Stimulated activated naive CD8-positive, alpha-beta T cell treated with anti-CD3 and anti-CD28 coated beads, Interleukin-15, amount 100 ng/mL, for 72 hours (primary cell): ENCODE measurements at regions not wholly inside any gene's neighbourhood (a gene's known extent, or its start where the extent isn't known, plus 50 kb on each side); places are given as distances from the start of the nearest gene placed in this dataset.
"Not testable (repeated sequence)": the region's sequence is repeated elsewhere in the genome, so short reads cannot be mapped to it uniquely, and the experiment has no call there.

ENCODE experiments used
- ATAC-seq: fragments of 150-1000 bp; cut with Tn5 transposase; 2 replicates; pipeline ENCODE4 v1.10.0; 2021; ENCODE audit warnings: mild to moderate bottlenecking, moderate library complexity
- DNase-seq, 2 donors: peaks; one replicate each; pipeline ENCODE4 v3.0.0; 2021 to 2022
- H3K27ac Mint-ChIP-seq, 2 donors: one replicate each; pipeline ENCODE4 v1.8.0; 2022; ENCODE audit warnings: mild to moderate bottlenecking in 2 of 2, mixed read lengths in 2 of 2, moderate library complexity in 2 of 2
- H3K27me3 Mint-ChIP-seq: one replicate; pipeline ENCODE4 v1.8.0; 2022; ENCODE audit warnings: mixed read lengths
- H3K4me1 Mint-ChIP-seq: one replicate; pipeline ENCODE4 v1.8.0; 2022; ENCODE audit warnings: mild to moderate bottlenecking, mixed read lengths
- H3K4me3 Mint-ChIP-seq, 2 donors: one replicate each; pipeline ENCODE4 v1.8.0; 2022; ENCODE audit warnings: mild to moderate bottlenecking in 2 of 2, mixed read lengths in 2 of 2, moderate library complexity in 1 of 2
- H3K9me3 Mint-ChIP-seq, 2 donors: one replicate each; pipeline ENCODE4 v1.8.0; 2022; ENCODE audit warnings: mixed read lengths in 2 of 2

- not testable (repeated sequence) for H3K4me3 Mint-ChIP-seq, ATAC-seq, DNase-seq, H3K9me3 Mint-ChIP-seq, H3K4me1 Mint-ChIP-seq, H3K27me3 Mint-ChIP-seq, H3K27ac Mint-ChIP-seq
Observed at GRCh38 chr18:3349046-3349841, 87.3 kb downstream of the MYL12B start.

GRCh38 chr18:3350021-3350420, 88.1 kb downstream of the MYL12B start:
- H3K27ac Mint-ChIP-seq, result no peak overlapping the region
- no peaks in the 10 kb centered on the region for H3K27me3 Mint-ChIP-seq
- no peak for DNase-seq
- no peak overlapping the region for H3K4me3 Mint-ChIP-seq
- no peak for ATAC-seq
- no peaks in the 10 kb centered on the region for H3K4me1 Mint-ChIP-seq
- H3K9me3 Mint-ChIP-seq, result no peaks in the 10 kb centered on the region

- H3K4me1 Mint-ChIP-seq, result no peaks in the 10 kb centered on the region
- H3K27me3 Mint-ChIP-seq, result no peaks in the 10 kb centered on the region
- no peak overlapping the region for H3K27ac Mint-ChIP-seq
- DNase-seq (no peak), ATAC-seq (no peak)
- H3K4me3 Mint-ChIP-seq, result no peak overlapping the region
- no peaks in the 10 kb centered on the region for H3K9me3 Mint-ChIP-seq
Observed at GRCh38 chr18:3350566-3351527, 88.9 kb downstream of the MYL12B start.

- H3K4me3 Mint-ChIP-seq, result no peak overlapping the region
- no peaks in the 10 kb centered on the region for H3K9me3 Mint-ChIP-seq
- H3K4me1 Mint-ChIP-seq, result no peaks in the 10 kb centered on the region
- no peak overlapping the region for H3K27ac Mint-ChIP-seq
- H3K27me3 Mint-ChIP-seq, result no peaks in the 10 kb centered on the region
- no peak for ATAC-seq
- DNase-seq, result no peak
Observed at GRCh38 chr18:3354506-3354905, 92.6 kb downstream of the MYL12B start.

GRCh38 chr18:3356614-3357013, 93.4 kb upstream of the TGIF1 start:
- H3K9me3 Mint-ChIP-seq, result no peaks in the 10 kb centered on the region
- no peaks in the 10 kb centered on the region for H3K4me1 Mint-ChIP-seq
- H3K4me3 Mint-ChIP-seq, result no peak overlapping the region
- peak overlapping the region in 1 of 2 donors; percentile 34 for H3K27ac Mint-ChIP-seq
- no peaks in the 10 kb centered on the region for H3K27me3 Mint-ChIP-seq
- ATAC-seq (no peak), DNase-seq (no peak)

- Mint-ChIP-seq H3K27ac (no peak overlapping the region), H3K9me3 (no peaks in the 10 kb centered on the region), H3K4me1 (no peaks in the 10 kb centered on the region), H3K4me3 (no peak overlapping the region), H3K27me3 (no peaks in the 10 kb centered on the region)
- no peak for DNase-seq
- ATAC-seq, result no peak
Observed at GRCh38 chr18:3357516-3357915, 92.5 kb upstream of the TGIF1 start.

GRCh38 chr18:3358310-3358709, 91.7 kb upstream of the TGIF1 start:
- no peak overlapping the region for H3K27ac Mint-ChIP-seq
- H3K27me3 Mint-ChIP-seq, result no peaks in the 10 kb centered on the region
- no peak overlapping the region for H3K4me3 Mint-ChIP-seq
- no peaks in the 10 kb centered on the region for H3K4me1 Mint-ChIP-seq
- DNase-seq (no peak), ATAC-seq (no peak)
- H3K9me3 Mint-ChIP-seq, result no peaks in the 10 kb centered on the region

- Mint-ChIP-seq H3K27ac (no peak overlapping the region), H3K27me3 (no peaks in the 10 kb centered on the region), H3K4me3 (no peak overlapping the region), H3K9me3 (no peaks in the 10 kb centered on the region), H3K4me1 (no peaks in the 10 kb centered on the region)
- DNase-seq (no peak), ATAC-seq (no peak)
Observed at GRCh38 chr18:3360211-3360610, 89.8 kb upstream of the TGIF1 start.

- Mint-ChIP-seq H3K27ac (no peak overlapping the region), H3K4me1 (no peaks in the 10 kb centered on the region), H3K27me3 (no peaks in the 10 kb centered on the region), H3K4me3 (no peak overlapping the region), H3K9me3 (peaks cover 0 to 7% of the 10 kb centered on the region in 2 donors)
- no peak for DNase-seq
- no peak for ATAC-seq
Observed at GRCh38 chr18:3367491-3368091, 82.4 kb upstream of the TGIF1 start.

- Mint-ChIP-seq H3K4me3 (no peak overlapping the region), H3K4me1 (no peaks in the 10 kb centered on the region), H3K27ac (no peak overlapping the region), H3K9me3 (peaks cover 0 to 7% of the 10 kb centered on the region in 2 donors), H3K27me3 (no peaks in the 10 kb centered on the region)
- ATAC-seq (no peak), DNase-seq (no peak)
Observed at GRCh38 chr18:3368193-3368592, 81.8 kb upstream of the TGIF1 start.

GRCh38 chr18:3379685-3380084, 70.3 kb upstream of the TGIF1 start:
- Mint-ChIP-seq H3K27ac (no peak overlapping the region), H3K4me3 (no peak overlapping the region), H3K27me3 (no peaks in the 10 kb centered on the region), H3K4me1 (no peaks in the 10 kb centered on the region), H3K9me3 (no peaks in the 10 kb centered on the region)
- DNase-seq, result no peak
- ATAC-seq, result no peak

GRCh38 chr18:3380384-3380961, 69.5 kb upstream of the TGIF1 start:
- no peaks in the 10 kb centered on the region for H3K9me3 Mint-ChIP-seq
- peak; percentile 66 for ATAC-seq
- H3K27ac Mint-ChIP-seq, result no peak overlapping the region
- no peak for DNase-seq
- H3K4me3 Mint-ChIP-seq, result no peak overlapping the region
- no peaks in the 10 kb centered on the region for H3K27me3 Mint-ChIP-seq
- H3K4me1 Mint-ChIP-seq, result no peaks in the 10 kb centered on the region

- no peaks in the 10 kb centered on the region for H3K4me1 Mint-ChIP-seq
Observed at GRCh38 chr18:3383381-3383915, 66.5 kb upstream of the TGIF1 start.

GRCh38 chr18:3384664-3385563, 65.1 kb upstream of the TGIF1 start:
- H3K27ac Mint-ChIP-seq, result no peak overlapping the region
- H3K9me3 Mint-ChIP-seq, result peaks cover 4 to 5% of the 10 kb centered on the region in 2 donors
- H3K4me3 Mint-ChIP-seq, result no peak overlapping the region
- no peaks in the 10 kb centered on the region for H3K27me3 Mint-ChIP-seq
- no peak for ATAC-seq
- no peaks in the 10 kb centered on the region for H3K4me1 Mint-ChIP-seq
- no peak for DNase-seq

More at GRCh38 chr18:3383381-3383915, 66.5 kb upstream of the TGIF1 start:
- no peaks in the 10 kb centered on the region for H3K9me3 Mint-ChIP-seq
- no peak for DNase-seq
- no peak for ATAC-seq
- H3K4me3 Mint-ChIP-seq, result no peak overlapping the region
- no peak overlapping the region for H3K27ac Mint-ChIP-seq
- no peaks in the 10 kb centered on the region for H3K27me3 Mint-ChIP-seq
